Endothelial cell (in vitro differentiated cells): ENCODE measurements at regions not wholly inside any gene's neighbourhood (a gene's known extent, or its start where the extent isn't known, plus 50 kb on each side); places are given as distances from the start of the nearest gene placed in this dataset.

Experiments
- DNase-seq: peaks from one replicate; pipeline ENCODE4 v3.0.0; 2021; ENCODE audit warnings: low spot score
- H3K27ac Mint-ChIP-seq: one replicate; pipeline ENCODE4 v1.8.0; 2021; ENCODE audit warnings: mixed read lengths, inconsistent platforms; ENCODE audit not compliant: unreplicated experiment
- H3K27me3 Mint-ChIP-seq: one replicate; pipeline ENCODE4 v1.8.0; 2021; ENCODE audit warnings: mild to moderate bottlenecking, moderate library complexity, mixed read lengths, inconsistent platforms; ENCODE audit not compliant: unreplicated experiment
- H3K36me3 Mint-ChIP-seq: one replicate; pipeline ENCODE4 v1.8.0; 2021; ENCODE audit warnings: mild to moderate bottlenecking, low read depth, mixed read lengths, inconsistent platforms; ENCODE audit not compliant: unreplicated experiment
- H3K4me1 Mint-ChIP-seq: one replicate; pipeline ENCODE4 v1.8.0; 2021; ENCODE audit warnings: mild to moderate bottlenecking, mixed read lengths, inconsistent platforms; ENCODE audit not compliant: unreplicated experiment
- H3K4me3 Mint-ChIP-seq: one replicate; pipeline ENCODE4 v1.8.0; 2021; ENCODE audit warnings: mild to moderate bottlenecking, mixed read lengths, inconsistent platforms; ENCODE audit not compliant: unreplicated experiment
- H3K9me3 Mint-ChIP-seq: one replicate; pipeline ENCODE4 v1.8.0; 2021; ENCODE audit warnings: mixed read lengths, inconsistent platforms; ENCODE audit not compliant: unreplicated experiment
- CTCF ChIP-seq: fragments of 200-600 bp; sonication (generic); IDR thresholded peaks from one replicate; pipeline ENCODE4 v1.5.0; 2021; ENCODE audit warnings: antibody characterized with exemption; ENCODE audit not compliant: unreplicated experiment

- no peak for DNase-seq
- Mint-ChIP-seq H3K27me3 (peaks cover 2% of the 10 kb centered on the region), H3K4me1 (no peaks in the 10 kb centered on the region), H3K36me3 (no peaks in the 10 kb centered on the region), H3K4me3 (no peak overlapping the region), H3K27ac (no peak overlapping the region), H3K9me3 (no peaks in the 10 kb centered on the region)
- no peak for TF ChIP-seq CTCF
Observed at GRCh38 chr5:60336491-60336890, 363.5 kb downstream of the DEPDC1B start.

DNA sequence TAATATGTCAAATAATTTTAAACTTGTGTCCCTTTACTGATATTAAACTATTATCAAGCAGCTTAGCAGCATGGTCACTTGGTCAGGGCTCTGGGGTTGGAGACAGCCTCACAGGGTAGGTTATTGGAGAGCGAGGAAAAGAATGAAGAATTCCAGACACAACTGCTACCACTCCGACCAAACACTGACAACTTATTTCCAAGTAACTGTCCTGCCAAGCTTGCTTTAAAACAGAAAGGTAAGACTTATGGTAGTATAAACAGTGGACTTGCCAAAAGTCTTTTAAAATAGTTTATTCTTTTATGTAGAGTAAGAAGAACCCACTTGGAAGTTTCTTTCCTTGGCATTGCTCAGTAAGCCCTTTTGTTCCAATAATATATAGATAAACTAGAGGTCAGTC is 364.1 kb downstream of the DEPDC1B start:
- TF ChIP-seq CTCF = no peak
- H3K4me1 Mint-ChIP-seq = no peaks in the 10 kb centered on the region
- H3K4me3 Mint-ChIP-seq = no peak overlapping the region
- H3K9me3 Mint-ChIP-seq = no peaks in the 10 kb centered on the region
- peaks cover 2% of the 10 kb centered on the region for H3K27me3 Mint-ChIP-seq
- DNase-seq = no peak
- H3K27ac Mint-ChIP-seq = no peak overlapping the region
- no peaks in the 10 kb centered on the region for H3K36me3 Mint-ChIP-seq

GRCh38 chr5:60334281-60334713 is 365.7 kb downstream of the DEPDC1B start:
- Mint-ChIP-seq H3K9me3 (no peaks in the 10 kb centered on the region), H3K4me3 (no peak overlapping the region), H3K27me3 (peaks cover 2% of the 10 kb centered on the region), H3K36me3 (no peaks in the 10 kb centered on the region), H3K27ac (no peak overlapping the region), H3K4me1 (no peaks in the 10 kb centered on the region)
- no peak for TF ChIP-seq CTCF
- DNase-seq = no peak

DNA sequence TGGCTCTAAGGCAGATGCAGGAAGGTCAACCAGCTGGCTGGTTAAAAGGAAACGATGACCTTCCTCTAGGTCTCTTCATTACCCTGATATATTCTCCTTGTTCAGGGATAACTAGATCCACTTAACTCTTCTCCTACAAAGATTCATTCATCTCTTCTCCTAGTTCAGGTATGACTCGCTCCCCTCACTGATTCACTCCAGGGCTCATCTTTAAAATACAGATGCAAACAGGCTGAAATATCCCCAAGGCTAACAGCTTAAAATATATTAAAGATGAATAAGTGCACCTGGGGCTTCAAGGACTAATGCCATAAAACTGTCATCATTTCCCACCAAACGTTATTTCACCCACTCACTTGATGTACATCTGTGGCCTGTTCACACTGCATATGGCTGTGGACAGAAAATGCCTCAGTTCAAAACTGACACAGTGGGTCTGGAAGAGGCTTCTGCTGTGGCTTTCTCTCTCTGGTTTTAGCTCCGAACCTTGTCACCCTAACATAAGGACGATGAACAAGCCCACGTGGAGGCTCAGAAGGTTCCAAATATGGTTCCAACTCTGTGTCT is 366.9 kb downstream of the DEPDC1B start:
- TF ChIP-seq CTCF = no peak
- H3K27me3 Mint-ChIP-seq = peaks cover 2% of the 10 kb centered on the region
- no peaks in the 10 kb centered on the region for H3K36me3 Mint-ChIP-seq
- no peak overlapping the region for H3K4me3 Mint-ChIP-seq
- no peak for DNase-seq
- no peaks in the 10 kb centered on the region for H3K9me3 Mint-ChIP-seq
- no peaks in the 10 kb centered on the region for H3K4me1 Mint-ChIP-seq
- no peak overlapping the region for H3K27ac Mint-ChIP-seq

GRCh38 chr5:60332244-60333004 is 367.5 kb downstream of the DEPDC1B start:
- DNase-seq = no peak
- H3K4me3 Mint-ChIP-seq = no peak overlapping the region
- no peak overlapping the region for H3K27ac Mint-ChIP-seq
- H3K4me1 Mint-ChIP-seq = no peaks in the 10 kb centered on the region
- no peak for TF ChIP-seq CTCF
- peaks cover 2% of the 10 kb centered on the region for H3K27me3 Mint-ChIP-seq
- no peaks in the 10 kb centered on the region for H3K36me3 Mint-ChIP-seq
- H3K9me3 Mint-ChIP-seq = no peaks in the 10 kb centered on the region
